ENCODE measurements at regions not wholly inside any gene's neighbourhood (a gene's known extent, or its start where the extent isn't known, plus 50 kb on each side); places are given as distances from the start of the nearest gene placed in this dataset.
A peak's percentile ranks its signal among the peaks of the same experiment; 100 is the strongest.

DNA sequence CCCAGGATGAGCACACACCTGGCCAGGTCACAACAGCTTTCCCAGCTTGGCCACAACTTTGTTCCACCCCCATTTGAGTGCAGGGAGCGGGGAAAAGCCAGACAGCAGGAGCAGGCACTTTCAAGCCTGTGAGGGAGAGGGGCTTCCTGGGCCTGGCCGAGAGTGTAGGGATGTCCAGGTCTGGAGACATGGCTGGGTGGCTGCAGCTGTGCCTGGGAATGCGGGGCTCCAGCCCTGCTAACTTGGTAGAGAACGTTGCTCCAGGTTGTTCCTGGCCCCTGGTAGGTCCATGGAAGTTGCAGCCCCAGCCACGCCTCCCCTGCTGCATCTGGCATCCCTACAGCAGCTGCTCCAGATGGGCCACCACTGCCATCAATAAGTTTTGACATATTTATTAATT lies 738.5 kb downstream of the SLC6A15 start:
- H3K23me2 ChIP-seq (ENCODE audit: low read depth, low read length): no peaks in the 10 kb centered on the region
- no peaks in the 10 kb centered on the region for H3K9me3 ChIP-seq (ENCODE audit: insufficient read depth in 2 of 2, low read depth in 1 of 2, low read length in 1 of 2)
- TF ChIP-seq MAFK (IDR thresholded peaks at IDR 0.05; ENCODE audit: low read depth, low read length) (no peak), SIX5 (IDR thresholded peaks at IDR 0.05; ENCODE audit: low read depth, low read length) (no peak), TEAD4 (IDR thresholded peaks at IDR 0.05; ENCODE audit: low read depth, low read length) (no peak)
- ChIA-PET CTCF (ENCODE audit: partially characterized antibody) (interaction anchor here (1.3 to 1.5 kb wide), 2 partner anchors 9 to 347 kb away, joined by 3 read pairs; no protein-coding TSS in a partner anchor), POLR2A (ENCODE audit: partially characterized antibody) (no interaction called here)
- H3K18ac ChIP-seq (ENCODE audit: extremely low read depth, low read length): no peak overlapping the region
- peak overlapping the region; percentile 68 for H4K8ac ChIP-seq (ENCODE audit: extremely low read depth, insufficient read depth, low read length)
- H3K14ac ChIP-seq (ENCODE audit: insufficient read length): no peak overlapping the region
- no peak overlapping the region for H4K5ac ChIP-seq (ENCODE audit: insufficient read length, low read depth, low read length)
- H3K79me1 ChIP-seq (ENCODE audit: low read depth, low read length): no peaks in the 10 kb centered on the region
- no peak overlapping the region for H2BK12ac ChIP-seq (ENCODE audit: low read depth, low read length)
- no peak overlapping the region for H2AK5ac ChIP-seq (ENCODE audit: low read depth, low read length)
- no peak overlapping the region for H3K27ac ChIP-seq (ENCODE audit: low read depth, low read length)
- no peaks in the 10 kb centered on the region for H3K4me1 ChIP-seq (replicated peaks in 1 of 4; ENCODE audit: control insufficient read depth in 3 of 4, insufficient read depth in 4 of 4, low read length in 3 of 4)
- no peak overlapping the region for H3K56ac ChIP-seq (replicated peaks; ENCODE audit: insufficient read length, low read depth, low read length)
- H2BK120ac ChIP-seq (replicated peaks; ENCODE audit: low read depth, low read length): no peak overlapping the region
- no peaks in the 10 kb centered on the region for H3K27me3 ChIP-seq (replicated peaks in 1 of 4; ENCODE audit: control insufficient read depth in 3 of 4, extremely low read depth in 1 of 4, insufficient read depth in 3 of 4, low read length in 3 of 4)
- no peaks in the 10 kb centered on the region for H4K20me1 ChIP-seq (replicated peaks in 1 of 2; ENCODE audit: control insufficient read depth in 1 of 2, insufficient read depth in 2 of 2, low read length in 2 of 2)
- no peaks in the 10 kb centered on the region for H3K36me3 ChIP-seq (ENCODE audit: control insufficient read depth in 2 of 4, insufficient read depth in 4 of 4, low read length in 3 of 4)
- H2BK5ac ChIP-seq (ENCODE audit: low read depth, low read length): no peak overlapping the region
- no peak overlapping the region for H3K4me2 ChIP-seq (ENCODE audit: insufficient read depth in 1 of 2, low read depth in 2 of 2, low read length in 2 of 2)
- no peak overlapping the region for H3K4me3 ChIP-seq (ENCODE audit: extremely low read depth in 1 of 4, insufficient read depth in 2 of 4, low read depth in 3 of 4, low read length in 4 of 4)
- no peak overlapping the region for H3K4ac ChIP-seq (replicated peaks; ENCODE audit: insufficient read length, low read depth, low read length)
- DNase-seq (ENCODE audit: low read depth in 1 of 2, low spot score in 2 of 2) (no peak), FAIRE-seq (no peak)
- H4K91ac ChIP-seq (replicated peaks; ENCODE audit: insufficient read length, low read length): no peak overlapping the region
- no peak overlapping the region for H2AFZ ChIP-seq (ENCODE audit: low read length)
- H3K23ac ChIP-seq (ENCODE audit: insufficient read length): no peak overlapping the region
- H3K9ac ChIP-seq (replicated peaks in 1 of 4; ENCODE audit: extremely low read depth in 1 of 4, low read depth in 3 of 4, low read length in 3 of 4): no peak overlapping the region
- H3K79me2 ChIP-seq (ENCODE audit: control insufficient read depth in 1 of 2, insufficient read depth in 2 of 2, low read length in 2 of 2): no peaks in the 10 kb centered on the region
- H2BK20ac ChIP-seq (ENCODE audit: low read length): no peak overlapping the region
- no peak overlapping the region for H2BK15ac ChIP-seq (ENCODE audit: low read length)
- WGBS, 2 experiments (ENCODE audit: extremely low coverage in 1 of 2, insufficient coverage in 1 of 2, insufficient read length in 1 of 2, insufficient replicate concordance in 2 of 2, low coverage in 1 of 2, low lambda C conversion rate in 2 of 2, missing lambda C conversion rate in 1 of 2): 89% methylated on average over 5 of the region's 5 CpGs; no CpG with 5 or more reads in 1 of the 2 experiments

Data from H1 (cell line).